A673 (cell line): ENCODE measurements at regions not wholly inside any gene's neighbourhood (a gene's known extent, or its start where the extent isn't known, plus 50 kb on each side); places are given as distances from the start of the nearest gene placed in this dataset.

Experiments used
- CTCF ChIP-seq: fragments of 300-800, 200-600 bp; sonication (generic); conservative IDR thresholded peaks from 2 replicates; pipeline ENCODE4 v1.5.1; 2017; ENCODE audit warnings: low read depth, mild to moderate bottlenecking, antibody characterized with exemption, low read length, moderate library complexity, mixed read lengths
- EZH2 ChIP-seq: fragments of 200-600 bp; sonication (generic); IDR thresholded peaks from 2 replicates; pipeline ENCODE4 v1.6.1; 2017; ENCODE audit warnings: borderline replicate concordance, low read depth, mild to moderate bottlenecking, mixed read lengths, antibody characterized with exemption, low read length; ENCODE audit not compliant: poor library complexity, severe bottlenecking

DNA sequence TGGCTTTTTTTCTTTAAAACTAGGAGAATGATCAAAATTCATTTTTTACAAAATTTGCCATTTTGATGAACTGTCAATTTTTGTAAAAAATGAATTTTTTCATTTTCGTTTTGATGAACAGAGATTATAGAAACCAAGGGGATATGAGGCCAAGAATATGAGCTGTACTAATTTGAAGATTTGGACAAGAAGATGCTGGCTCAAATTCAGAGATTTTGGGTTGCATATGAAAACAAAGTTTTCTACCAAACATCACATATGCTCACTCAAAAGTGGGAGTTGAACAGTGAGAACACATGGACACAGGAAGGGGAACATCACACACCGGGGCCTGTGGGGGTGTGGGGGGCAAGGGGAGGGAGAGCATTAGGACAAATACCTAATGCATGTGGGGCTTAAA lies 230.7 kb downstream of the SNAPC1 start:
- TF ChIP-seq EZH2 (no peak), CTCF (no peak)
